DOHH2 (cell line): ENCODE measurements at regions not wholly inside any gene's neighbourhood (a gene's known extent, or its start where the extent isn't known, plus 50 kb on each side); places are given as distances from the start of the nearest gene placed in this dataset.

Source experiments
- H3F3A ChIP-seq: fragments of 200-600 bp; sonication (generic), shearing (Covaris generic); 2 replicates; pipeline ENCODE4 v1.6.0; 2016; ENCODE audit warnings: antibody characterized with exemption, mild to moderate bottlenecking; ENCODE audit not compliant: control insufficient read depth, insufficient read depth
- H3K27ac ChIP-seq: fragments of 200-600 bp; sonication (generic); 2 replicates; pipeline ENCODE4 v1.5.1; 2014; ENCODE audit warnings: low read depth, mild to moderate bottlenecking, low read length, moderate library complexity
- H3K27me3 ChIP-seq: fragments of 200-600 bp; sonication (generic); 2 replicates; pipeline ENCODE4 v1.6.1; 2014; ENCODE audit warnings: mild to moderate bottlenecking, low read length, mixed read lengths; ENCODE audit not compliant: control insufficient read depth
- H3K36me3 ChIP-seq: fragments of 200-600 bp; sonication (generic); 2 replicates; pipeline ENCODE4 v1.6.1; 2014; ENCODE audit warnings: mild to moderate bottlenecking, low read length, moderate library complexity, mixed read lengths; ENCODE audit not compliant: control insufficient read depth
- H3K4me1 ChIP-seq: fragments of 200-600 bp; sonication (generic); 2 replicates; pipeline ENCODE4 v1.6.1; 2014; ENCODE audit warnings: mild to moderate bottlenecking, low read length, mixed read lengths; ENCODE audit not compliant: control insufficient read depth
- H3K4me2 ChIP-seq: fragments of 200-600 bp; sonication (generic); 2 replicates; pipeline ENCODE4 v1.6.0; 2014; ENCODE audit warnings: mild to moderate bottlenecking, low read length, moderate library complexity
- H3K4me3 ChIP-seq: fragments of 200-600 bp; sonication (generic); 2 replicates; pipeline ENCODE4 v1.5.1; 2014; ENCODE audit warnings: mild to moderate bottlenecking, low read length, mixed read lengths
- H3K79me2 ChIP-seq: fragments of 200-600 bp; sonication (generic); 2 replicates; pipeline ENCODE4 v1.6.1; 2014; ENCODE audit warnings: mild to moderate bottlenecking, low read length, mixed read lengths; ENCODE audit not compliant: control insufficient read depth
- H3K9me2 ChIP-seq: fragments of 200-600 bp; sonication (generic); replicated peaks from 2 replicates; pipeline ENCODE4 v1.6.1; 2014; ENCODE audit warnings: mild to moderate bottlenecking, low read length, mixed read lengths; ENCODE audit not compliant: control insufficient read depth
- H3K9me3 ChIP-seq: fragments of 200-600 bp; sonication (generic); 2 replicates; pipeline ENCODE4 v1.6.1; 2014; ENCODE audit warnings: antibody characterized with exemption, low read length, mixed read lengths; ENCODE audit not compliant: control insufficient read depth, insufficient read depth
- H4K20me1 ChIP-seq: fragments of 200-600 bp; sonication (generic); 2 replicates; pipeline ENCODE4 v1.6.0; 2014; ENCODE audit warnings: low read depth, mild to moderate bottlenecking, antibody characterized with exemption, low read length, moderate library complexity; ENCODE audit not compliant: control insufficient read depth, insufficient read depth
- CTCF ChIP-seq: fragments of 200-600 bp; sonication (generic); IDR thresholded peaks from one replicate; pipeline ENCODE4 v1.5.1; 2014; ENCODE audit warnings: antibody characterized with exemption, mild to moderate bottlenecking, low read depth, low read length; ENCODE audit not compliant: poor library complexity, severe bottlenecking
- EZH2phosphoT487 ChIP-seq: fragments of 200-600 bp; sonication (generic); IDR thresholded peaks from 2 replicates; pipeline ENCODE4 v1.6.1; 2017; ENCODE audit warnings: borderline replicate concordance, mild to moderate bottlenecking, antibody characterized with exemption, low read length, moderate library complexity, mixed read lengths

DNA sequence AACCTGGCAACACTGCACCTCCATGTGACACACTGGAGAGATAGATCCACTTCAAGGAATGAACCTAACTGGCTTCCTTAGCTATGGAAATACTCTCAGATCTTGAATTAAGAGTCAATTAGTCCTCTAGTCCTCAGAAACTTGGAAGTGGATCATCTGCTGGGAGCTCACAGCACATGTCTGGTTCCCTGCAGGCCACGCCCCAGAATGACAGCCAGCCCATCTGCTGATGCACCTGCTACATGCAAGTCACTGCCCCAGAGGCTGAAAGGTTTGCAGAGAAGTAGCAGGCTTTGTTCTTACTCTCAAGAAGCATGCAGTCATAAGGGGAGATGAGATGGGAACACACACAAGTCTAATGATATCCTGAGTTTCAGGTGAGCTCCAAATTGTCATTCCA, 275.9 kb downstream of the SKAP2 start:
- Histone ChIP-seq H3K4me2 (no peak overlapping the region), H3K4me3 (no peak overlapping the region), H3K9me2 (no peaks in the 10 kb centered on the region), H3K79me2 (no peaks in the 10 kb centered on the region), H3K27ac (no peak overlapping the region), H3K9me3 (no peaks in the 10 kb centered on the region), H3F3A (no peaks in the 10 kb centered on the region), H3K36me3 (no peaks in the 10 kb centered on the region), H3K27me3 (peaks cover 23% of the 10 kb centered on the region), H4K20me1 (no peaks in the 10 kb centered on the region), H3K4me1 (no peaks in the 10 kb centered on the region)
- TF ChIP-seq EZH2phosphoT487 (no peak), CTCF (no peak)

DNA sequence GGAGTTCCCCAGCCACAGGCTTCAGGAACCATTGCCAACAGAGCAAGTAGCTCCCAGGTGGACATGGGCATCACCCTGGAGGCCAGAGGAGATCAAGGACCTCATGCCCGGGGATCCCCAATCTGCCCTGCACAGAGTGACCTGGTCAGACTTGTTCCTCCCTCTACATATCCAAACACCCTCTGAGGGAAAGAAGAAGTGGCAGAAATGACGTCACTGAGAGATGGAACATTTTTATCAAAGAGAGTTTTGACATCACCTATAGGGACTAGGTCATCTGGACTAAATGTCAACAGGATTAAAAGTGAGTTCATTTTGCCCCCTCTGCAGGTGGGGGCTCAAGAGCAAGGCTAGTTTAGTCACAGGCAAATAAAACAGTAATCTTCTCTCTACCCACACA, 273.7 kb downstream of the SKAP2 start:
- Histone ChIP-seq H4K20me1 (no peaks in the 10 kb centered on the region), H3K4me1 (no peaks in the 10 kb centered on the region), H3K4me3 (no peak overlapping the region), H3K9me3 (no peaks in the 10 kb centered on the region), H3K27me3 (peaks cover 24% of the 10 kb centered on the region), H3K36me3 (no peaks in the 10 kb centered on the region), H3F3A (no peaks in the 10 kb centered on the region), H3K4me2 (no peak overlapping the region), H3K79me2 (no peaks in the 10 kb centered on the region), H3K27ac (no peak overlapping the region), H3K9me2 (no peaks in the 10 kb centered on the region)
- TF ChIP-seq CTCF (no peak), EZH2phosphoT487 (no peak)

DNA sequence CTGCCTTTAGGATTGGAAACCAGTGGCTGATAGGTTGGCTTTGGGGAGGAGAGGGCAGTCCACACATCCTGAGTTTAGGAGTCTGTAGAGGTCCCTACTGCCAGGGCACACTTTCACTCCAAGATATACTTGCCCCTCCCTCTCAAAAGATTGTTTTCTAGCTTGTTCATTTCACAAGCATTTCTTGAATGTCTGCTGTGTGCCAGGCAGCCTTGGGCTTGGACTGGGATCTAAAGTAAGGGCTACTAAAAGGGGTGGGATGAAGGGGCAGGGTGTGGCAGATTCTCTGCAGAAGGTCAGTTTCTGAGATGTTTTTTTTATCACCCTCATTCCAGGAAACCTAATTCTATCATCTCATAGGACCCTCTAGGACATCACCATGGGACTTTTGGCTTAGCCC, 272.4 kb downstream of the SKAP2 start:
- Histone ChIP-seq H3K9me3 (no peaks in the 10 kb centered on the region), H3K4me1 (no peaks in the 10 kb centered on the region), H3K27ac (no peak overlapping the region), H3K36me3 (no peaks in the 10 kb centered on the region), H3K4me2 (no peak overlapping the region), H3K79me2 (no peaks in the 10 kb centered on the region), H3K27me3 (peaks cover 27% of the 10 kb centered on the region), H3K9me2 (no peaks in the 10 kb centered on the region), H4K20me1 (no peaks in the 10 kb centered on the region), H3F3A (no peaks in the 10 kb centered on the region), H3K4me3 (no peak overlapping the region)
- TF ChIP-seq EZH2phosphoT487 (no peak), CTCF (no peak)

DNA sequence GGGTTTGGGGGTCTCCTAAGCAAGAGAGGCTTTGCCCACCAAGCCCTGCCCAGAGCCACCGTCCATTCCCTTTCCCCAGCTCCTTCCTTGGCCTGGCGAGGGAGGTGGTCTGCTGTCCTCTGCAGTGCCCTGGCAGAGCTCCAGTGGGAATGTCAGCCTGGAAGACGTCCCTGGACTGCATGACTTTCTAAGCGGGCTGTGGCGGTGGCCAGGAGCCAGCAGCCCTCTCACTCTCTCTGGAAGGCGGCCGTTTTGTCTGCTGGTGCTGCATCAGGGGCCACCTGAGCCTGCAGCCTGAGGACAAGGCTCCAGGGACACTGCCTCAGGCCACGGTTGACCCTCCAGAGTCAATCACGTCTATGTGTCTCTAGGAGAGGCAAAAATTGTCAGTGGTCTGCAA, 271.0 kb downstream of the SKAP2 start:
- peaks cover 18% of the 10 kb centered on the region for H3K27me3 ChIP-seq
- no peak overlapping the region for H3K4me3 ChIP-seq
- H3K4me1 ChIP-seq: no peaks in the 10 kb centered on the region
- H3F3A ChIP-seq: no peaks in the 10 kb centered on the region
- TF ChIP-seq CTCF: no peak
- H3K79me2 ChIP-seq: no peaks in the 10 kb centered on the region
- H3K36me3 ChIP-seq: no peaks in the 10 kb centered on the region
- no peak overlapping the region for H3K4me2 ChIP-seq
- no peak overlapping the region for H3K27ac ChIP-seq
- no peaks in the 10 kb centered on the region for H3K9me3 ChIP-seq
- H3K9me2 ChIP-seq: no peaks in the 10 kb centered on the region
- H4K20me1 ChIP-seq: no peaks in the 10 kb centered on the region
